ENCODE measurements at regions not wholly inside any gene's neighbourhood (a gene's known extent, or its start where the extent isn't known, plus 50 kb on each side); places are given as distances from the start of the nearest gene placed in this dataset.

GRCh38 chr2:189372688-189373257, 68.5 kb upstream of the WDR75 start:
- no peak for TF ChIP-seq POLR2A (IDR thresholded peaks at IDR 0.05; ENCODE audit: low read depth)
- TF ChIP-seq, protein P1, sequence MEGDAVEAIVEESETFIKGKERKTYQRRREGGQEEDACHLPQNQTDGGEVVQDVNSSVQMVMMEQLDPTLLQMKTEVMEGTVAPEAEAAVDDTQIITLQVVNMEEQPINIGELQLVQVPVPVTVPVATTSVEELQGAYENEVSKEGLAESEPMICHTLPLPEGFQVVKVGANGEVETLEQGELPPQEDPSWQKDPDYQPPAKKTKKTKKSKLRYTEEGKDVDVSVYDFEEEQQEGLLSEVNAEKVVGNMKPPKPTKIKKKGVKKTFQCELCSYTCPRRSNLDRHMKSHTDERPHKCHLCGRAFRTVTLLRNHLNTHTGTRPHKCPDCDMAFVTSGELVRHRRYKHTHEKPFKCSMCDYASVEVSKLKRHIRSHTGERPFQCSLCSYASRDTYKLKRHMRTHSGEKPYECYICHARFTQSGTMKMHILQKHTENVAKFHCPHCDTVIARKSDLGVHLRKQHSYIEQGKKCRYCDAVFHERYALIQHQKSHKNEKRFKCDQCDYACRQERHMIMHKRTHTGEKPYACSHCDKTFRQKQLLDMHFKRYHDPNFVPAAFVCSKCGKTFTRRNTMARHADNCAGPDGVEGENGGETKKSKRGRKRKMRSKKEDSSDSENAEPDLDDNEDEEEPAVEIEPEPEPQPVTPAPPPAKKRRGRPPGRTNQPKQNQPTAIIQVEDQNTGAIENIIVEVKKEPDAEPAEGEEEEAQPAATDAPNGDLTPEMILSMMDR (IDR thresholded peaks at IDR 0.05), result no peak

All from esophagus muscularis mucosa (tissue), 3 donors.